ENCODE measurements at regions not wholly inside any gene's neighbourhood (a gene's known extent, or its start where the extent isn't known, plus 50 kb on each side); places are given as distances from the start of the nearest gene placed in this dataset.

DNA sequence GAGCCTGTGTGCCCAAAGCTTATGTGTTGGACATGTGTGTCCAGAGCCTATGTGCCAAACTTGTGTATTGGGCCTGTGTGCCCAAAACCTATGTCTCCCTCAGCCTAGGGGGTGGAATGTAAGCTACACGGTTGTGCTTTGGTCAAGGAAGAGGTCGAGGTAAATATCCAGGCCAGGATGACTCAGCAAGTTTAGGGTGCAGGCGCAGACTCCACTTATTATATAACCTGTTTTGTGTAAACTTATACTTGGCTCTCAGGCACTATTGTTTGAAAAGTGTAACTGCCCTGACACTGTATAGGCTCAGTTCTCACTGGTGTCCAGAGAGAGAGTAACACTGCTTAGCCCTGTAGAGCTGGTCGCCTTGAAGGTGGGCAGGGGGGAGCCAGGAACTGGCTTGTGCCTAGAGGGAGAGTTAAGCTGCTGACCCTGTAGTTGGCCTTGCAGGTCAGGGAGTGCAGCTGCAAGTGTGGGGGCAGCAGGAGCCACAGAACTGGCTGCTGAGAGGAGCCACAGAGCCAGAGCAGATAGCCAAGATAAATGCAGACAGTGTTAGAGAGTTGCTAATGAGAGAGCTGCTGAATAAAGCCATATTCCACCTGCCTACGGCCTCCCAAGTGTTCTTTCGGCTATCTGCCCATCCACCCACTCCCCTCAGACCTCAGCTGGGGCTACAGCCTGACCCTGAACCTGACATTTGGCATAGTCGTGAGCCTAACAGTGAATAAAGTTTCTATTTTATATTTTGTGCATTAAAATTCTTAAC is 517.2 kb upstream of the SLITRK1 start:
- no peak for DNase-seq

DNA sequence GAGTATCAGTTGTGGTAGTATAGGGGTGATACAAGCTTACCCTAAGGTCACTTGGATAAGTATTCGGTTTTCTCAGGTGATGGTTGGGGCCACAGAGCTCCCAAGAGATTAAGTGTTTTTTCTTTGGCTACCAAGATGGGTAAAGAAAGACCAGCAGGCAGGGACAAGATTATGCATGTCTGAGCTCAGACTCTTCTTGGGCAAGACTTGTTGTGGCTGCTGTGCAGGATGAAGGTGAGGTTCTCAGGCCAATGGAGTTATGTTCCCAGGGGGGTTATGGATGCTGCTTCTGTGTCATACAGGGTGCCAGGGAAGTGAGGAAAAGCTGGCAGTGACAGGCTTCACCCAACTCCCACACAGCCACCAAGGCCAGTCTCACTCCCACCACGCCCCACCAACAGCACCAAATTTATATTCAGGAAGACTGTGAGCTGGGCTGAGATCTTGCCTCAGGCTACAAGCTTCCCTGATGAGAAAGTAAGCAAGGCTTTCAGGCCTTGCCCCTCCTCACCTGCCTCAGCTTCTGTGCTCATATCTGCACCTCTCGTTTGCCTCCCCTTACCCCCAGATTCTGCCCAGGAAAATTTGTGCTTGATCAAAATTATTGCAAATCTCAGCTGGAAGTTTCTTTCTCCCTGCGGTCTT is 511.8 kb upstream of the SLITRK1 start:
- DNase-seq = no peak

DNA sequence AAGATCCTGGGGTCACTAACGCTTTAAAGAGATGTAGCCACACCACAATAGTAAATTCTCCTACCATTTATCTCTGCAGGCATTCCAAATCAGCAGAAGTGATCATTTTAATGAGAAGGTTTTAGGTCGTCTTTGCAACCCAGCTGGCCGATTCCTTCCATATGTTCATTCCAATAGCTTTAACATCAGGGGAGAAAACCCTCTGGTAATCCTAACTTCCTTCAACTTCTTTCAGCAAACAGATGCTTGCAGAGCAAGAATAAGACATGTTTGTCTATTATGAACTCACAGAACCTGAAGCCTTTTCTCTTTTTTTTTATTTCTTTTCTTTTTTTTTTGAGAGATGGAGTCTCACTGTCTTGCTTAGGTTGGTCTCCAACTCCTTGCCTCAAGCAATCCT is 498.6 kb upstream of the SLITRK1 start:
- no peak for DNase-seq

DNA sequence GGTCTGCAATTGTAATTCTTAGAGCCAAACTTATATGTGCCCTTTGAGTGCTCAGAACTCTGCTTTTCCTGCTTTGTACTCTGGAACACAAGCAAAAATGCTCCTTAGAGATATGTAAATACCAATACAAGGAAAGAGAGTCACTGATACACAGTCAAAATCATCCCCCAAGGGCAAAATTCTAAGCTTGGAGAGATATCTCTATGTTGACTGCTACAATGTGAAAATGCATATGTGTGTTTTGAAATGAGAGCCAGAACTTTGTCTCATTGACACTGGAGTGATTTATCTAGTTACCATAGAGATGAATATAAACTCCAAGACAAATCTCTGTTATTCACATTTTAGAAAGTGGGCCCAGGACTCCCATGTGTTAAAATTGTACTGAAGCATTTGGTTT is 494.8 kb upstream of the SLITRK1 start:
- DNase-seq = no peak

DNA sequence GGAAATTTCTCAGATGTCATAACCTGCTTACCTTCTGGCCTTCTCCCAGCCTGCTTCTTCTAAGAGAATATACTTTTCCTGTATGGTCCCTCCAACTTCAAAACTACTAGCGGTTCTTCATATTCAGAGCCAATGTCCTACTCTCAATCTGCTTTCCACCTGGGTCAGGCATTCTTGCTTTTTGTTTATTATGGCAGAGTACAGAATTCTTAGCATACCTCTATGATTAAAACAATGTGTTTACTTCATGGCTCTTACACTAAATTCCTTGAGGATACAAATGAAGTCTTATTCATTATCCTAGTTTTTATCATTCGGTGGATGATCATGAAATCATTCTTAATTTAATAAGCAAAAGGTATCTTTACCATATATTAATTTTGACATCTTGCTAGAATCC is 484.2 kb upstream of the SLITRK1 start:
- DNase-seq = no peak

DNA sequence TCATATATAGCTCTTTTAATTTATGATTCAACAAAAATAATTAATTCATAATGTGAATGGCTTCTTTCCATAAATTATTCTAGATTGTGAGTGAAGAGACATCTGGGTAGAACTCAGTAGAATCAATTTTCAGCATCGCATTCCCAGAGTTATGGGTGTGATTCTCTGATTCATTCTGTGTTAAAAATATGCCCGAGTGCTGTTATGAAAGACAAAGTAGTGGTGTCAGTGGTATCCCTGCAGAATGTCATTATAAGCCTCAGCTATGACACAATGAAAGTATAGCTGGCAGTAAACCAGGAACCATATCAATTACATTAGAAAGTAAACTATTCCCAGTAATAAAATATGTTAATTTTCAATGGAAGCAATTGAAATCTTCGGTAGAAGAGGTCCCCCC is 480.5 kb upstream of the SLITRK1 start:
- no peak for DNase-seq

DNA sequence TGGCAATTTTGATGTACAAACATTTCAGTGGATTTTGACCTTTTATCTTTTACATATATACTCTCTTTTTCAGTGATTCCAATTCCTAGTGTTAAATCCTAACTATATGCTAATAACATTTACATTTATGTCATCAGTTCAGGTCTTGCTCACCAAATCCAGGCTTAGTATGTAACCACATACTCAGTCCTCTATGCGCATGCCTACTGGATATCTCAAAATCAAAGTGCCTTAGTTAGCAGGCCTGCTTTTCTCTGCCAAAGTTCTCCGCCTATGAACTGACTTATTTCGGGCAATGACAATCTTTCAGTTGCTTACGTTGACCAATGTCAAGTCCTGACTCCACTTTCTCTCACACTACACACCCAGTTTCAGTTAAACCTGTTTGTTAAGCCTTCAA is 478.5 kb upstream of the SLITRK1 start:
- DNase-seq = no peak

DNA sequence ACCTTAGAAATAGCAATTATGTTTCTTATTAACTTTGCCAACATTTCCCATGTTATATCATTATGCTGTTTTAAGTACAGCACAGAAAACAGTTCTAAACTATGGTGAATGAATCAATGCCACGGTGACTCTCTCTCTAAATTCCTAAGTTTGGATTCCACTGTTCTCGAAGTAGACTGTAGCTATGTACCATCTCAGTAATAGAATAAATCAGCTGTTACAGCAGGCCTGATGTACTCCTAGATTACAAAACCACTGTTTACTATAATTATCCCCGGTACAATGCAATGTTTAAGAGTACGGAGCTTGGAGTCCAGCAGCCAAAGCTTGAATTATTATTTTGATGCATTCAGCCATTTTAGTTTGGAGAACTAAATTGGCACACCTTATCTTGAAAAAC is 476.3 kb upstream of the SLITRK1 start:
- DNase-seq = no peak

DNA sequence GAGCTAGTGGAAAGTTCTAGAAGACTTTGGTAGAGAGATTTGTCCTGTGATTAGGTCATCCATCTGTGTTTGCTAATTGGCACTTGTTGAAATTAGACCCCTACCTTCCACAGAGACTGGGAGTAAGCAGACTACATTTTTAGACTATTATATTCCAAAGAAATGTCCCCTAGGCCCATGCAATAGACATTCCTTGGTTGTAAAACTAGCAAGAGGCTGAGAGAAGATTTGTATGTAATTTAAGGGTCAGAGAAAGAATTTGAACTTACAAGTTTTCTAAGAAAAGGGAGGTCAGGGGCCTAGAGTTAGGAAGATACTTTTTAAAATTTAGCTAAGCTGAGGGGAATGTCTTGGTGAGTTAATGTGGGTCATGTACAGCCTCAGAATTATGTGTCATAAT is 470.7 kb upstream of the SLITRK1 start:
- DNase-seq = no peak

DNA sequence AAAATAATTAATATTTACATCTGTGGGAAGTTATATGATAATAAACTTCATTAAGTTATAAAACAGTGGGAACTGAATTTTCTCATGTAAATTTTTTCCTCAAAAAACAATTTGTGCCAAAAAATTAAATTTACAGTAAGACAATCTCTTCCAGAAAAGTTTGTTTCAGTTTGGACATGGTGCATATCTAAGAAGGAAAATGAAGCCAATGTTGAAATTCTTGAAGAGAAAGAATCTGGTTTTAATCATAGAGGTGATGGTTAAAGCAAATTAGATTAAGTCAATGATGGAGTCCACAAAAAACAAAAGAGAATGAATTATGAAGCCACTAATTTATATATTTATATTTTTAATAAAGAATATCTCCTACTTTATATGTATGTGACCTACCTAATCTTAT is 457.2 kb upstream of the SLITRK1 start:
- DNase-seq = no peak

DNA sequence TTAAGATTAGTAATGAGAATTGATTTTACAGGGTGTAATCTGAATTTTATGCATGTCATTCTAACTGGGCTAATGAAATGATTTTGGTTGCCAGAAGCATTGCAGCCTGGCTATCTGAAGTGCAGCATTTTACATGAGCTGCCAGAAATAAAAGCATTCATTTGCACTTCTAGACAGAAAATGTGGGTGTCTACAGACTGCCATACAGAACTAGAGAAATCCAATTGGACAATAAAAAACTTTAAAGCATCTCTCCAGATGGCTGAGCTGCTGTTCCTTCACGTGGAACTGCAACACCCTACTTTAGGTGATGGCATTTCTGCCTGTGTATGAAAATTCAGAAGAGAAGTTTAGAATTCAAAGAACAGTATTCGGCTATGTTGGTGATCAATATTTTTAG is 450.1 kb upstream of the SLITRK1 start:
- DNase-seq = no peak

DNA sequence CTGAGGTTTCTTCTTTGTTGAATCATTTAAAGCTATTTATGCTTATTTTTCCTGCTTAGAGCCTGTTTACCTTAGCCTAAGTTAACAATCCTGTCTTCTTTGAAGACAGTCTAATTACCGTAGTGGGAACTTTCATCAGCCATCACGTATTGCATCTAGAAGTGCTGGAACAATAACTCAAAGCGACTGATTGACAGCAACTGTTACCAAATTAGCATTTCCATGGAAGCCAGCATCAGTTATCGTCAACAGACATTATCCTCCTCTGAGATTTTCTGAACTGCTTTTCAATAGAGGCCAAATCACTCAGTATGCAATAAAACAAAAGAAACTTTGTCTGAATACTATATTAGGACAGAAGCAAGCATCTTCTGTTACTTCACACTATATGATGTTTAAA is 433.3 kb upstream of the SLITRK1 start:
- DNase-seq = no peak

DNA sequence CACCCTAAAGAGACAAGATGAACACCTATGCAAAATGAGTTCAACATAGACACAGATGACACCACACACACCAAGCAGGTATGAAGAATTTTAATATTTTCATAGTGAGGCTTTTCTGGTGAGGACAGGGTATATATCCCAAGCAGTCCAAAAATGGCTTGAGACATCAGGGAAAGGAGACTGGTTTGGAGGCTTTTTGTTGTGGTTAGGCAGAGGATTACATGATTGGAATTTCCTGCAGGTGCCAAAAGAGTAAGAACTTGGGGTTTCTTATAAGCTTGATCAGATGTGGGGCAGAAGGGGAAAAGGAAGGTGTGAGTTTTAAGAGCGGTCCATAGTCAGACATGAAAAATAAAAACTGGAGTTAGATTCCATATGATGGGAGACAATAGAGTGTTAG is 420.8 kb upstream of the SLITRK1 start:
- DNase-seq = no peak

DNA sequence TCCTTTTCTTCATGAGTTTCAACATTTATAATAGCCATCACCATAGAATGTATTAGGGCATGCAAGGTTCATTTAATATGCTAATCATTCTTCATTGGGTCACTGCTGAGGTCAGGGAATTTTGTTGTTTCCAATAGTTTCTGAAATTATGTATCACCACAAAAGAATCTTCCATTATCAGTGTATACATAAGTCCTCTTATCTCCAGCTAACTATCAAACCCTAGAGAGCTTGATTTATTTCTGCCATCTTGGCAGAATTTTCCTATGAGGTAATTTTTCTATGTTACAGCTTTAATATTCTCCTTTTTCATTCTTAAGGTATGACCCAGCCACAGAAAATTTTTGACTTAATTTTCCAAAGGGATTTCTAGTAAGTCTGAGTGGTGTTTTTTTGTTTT is 415.0 kb upstream of the SLITRK1 start:
- no peak for DNase-seq

DNA sequence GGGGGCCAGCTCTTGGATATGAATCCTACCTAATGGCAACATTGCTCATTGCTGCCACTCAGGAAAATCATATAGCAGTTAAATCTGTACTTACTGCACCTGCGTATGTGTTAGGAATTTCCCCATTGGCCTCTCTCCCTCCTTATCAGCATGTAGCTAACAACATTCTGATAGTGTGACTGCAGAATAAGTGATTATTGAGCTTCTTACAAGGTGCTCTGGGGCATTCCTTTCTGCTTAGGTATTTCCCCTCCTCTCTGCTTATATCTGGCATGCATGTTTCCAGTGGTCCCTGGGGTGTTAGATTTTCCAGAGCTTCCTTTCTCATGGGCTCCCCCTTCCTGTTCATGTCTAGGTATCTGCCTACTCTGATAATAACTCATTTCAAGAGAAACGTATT is 414.1 kb upstream of the SLITRK1 start:
- no peak for DNase-seq

DNA sequence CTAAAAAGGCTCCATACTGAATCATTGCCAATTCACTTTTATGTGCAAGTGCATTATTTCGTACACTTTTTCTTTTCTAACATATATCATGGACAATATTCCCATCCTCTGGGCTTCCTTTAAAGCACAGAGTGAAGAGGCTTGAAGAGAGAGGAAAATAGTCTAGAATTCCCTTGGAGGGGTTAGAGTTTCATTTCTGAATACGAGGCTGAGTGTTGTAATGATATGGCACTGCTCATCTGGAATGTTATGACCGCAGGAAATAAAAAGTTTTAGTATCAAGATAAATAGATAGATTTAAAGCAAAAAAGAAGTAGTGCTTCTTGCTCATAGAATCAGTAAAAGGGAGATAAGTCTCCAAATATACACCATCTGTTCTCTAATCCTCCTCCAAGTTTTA is 412.3 kb upstream of the SLITRK1 start:
- DNase-seq = no peak

DNA sequence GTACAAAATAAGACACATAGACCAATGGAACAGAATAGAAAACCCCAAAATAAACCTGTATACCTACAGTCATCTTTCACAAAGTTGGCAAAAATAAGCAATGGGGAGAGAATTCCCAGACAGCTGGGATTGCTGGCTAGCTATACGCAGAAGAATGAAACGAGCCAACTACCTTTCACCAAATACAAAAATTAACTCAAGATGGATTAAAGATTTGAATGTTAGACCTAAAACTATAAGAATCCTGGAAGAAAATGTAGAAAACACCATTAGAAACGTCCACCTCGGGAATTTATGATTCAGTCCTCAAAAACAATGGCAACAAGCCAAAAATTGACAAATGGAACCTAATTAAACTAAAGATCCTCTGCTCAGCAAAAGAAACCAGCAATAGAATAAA is 408.1 kb upstream of the SLITRK1 start:
- DNase-seq = no peak

DNA sequence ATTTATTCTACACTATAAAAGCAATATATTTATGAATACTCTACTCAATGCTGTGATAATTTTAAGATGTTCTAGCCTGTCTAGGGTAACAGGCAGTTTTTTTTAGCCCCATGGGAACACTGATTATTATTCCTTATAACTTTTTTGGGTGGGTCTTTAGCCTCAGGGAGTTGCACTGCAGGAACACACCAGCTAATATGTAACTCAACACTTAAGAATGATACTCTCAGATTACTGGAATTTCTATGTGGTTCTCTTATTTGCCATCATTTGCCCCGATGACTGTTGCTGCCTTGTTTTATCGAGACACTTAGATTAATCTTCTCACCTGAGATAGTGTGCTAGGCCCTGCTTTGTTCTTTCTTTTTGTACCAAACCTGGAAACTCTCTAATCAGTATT is 396.9 kb upstream of the SLITRK1 start:
- DNase-seq = no peak

DNA sequence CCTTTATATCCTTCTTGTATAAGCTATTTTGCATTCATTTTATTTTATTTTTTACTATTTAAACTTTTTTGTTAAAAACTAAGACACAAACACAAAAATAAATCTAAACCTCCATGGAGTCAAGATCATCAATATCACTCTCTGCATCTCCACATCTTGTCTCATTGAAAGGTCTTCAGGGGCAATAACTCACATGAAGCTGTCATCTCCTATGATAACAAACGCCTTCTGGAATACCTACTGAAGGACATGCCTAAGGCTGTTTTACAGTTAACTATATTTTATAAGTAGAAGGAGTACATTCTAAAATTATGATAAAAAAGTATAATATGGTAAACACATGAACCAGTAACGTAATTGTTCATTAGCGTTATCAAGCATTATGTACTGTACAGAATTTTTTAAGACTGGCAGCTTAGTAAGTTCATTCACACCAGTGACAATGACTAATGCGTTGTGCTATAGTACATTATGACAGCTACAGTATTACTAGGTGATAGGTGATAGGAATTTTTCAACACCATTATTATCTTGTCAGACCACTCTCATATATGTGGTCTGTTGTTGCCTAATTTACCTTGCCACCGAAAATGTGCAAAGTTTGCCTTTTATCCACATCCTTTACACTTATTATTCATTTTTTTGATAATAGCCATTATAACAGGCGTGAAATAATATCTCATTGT is 390.7 kb upstream of the SLITRK1 start:
- DNase-seq = no peak

DNA sequence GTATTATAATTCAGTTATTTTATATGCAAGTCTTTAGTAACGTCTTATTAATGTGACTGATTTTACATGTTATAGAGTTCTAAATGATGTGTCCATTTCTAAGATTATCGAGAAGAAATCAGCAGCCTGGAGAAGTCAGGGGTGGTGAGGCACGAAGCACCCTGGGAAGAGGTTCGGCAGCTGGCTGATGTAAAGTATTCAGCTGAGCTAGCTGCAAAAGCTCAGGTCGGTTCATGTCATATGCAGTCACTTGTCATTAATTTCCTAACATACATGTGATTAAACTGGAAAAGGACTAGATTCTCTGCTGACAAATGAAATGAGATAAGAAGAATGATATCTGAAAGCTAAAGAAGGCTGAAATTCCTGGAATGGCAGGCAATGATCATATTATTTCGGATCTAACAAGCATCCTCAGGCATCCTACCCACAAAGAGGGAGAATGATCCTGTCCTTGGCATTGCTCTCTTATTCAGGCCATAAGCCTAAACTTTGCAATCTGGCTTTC is 383.0 kb upstream of the SLITRK1 start:
- DNase-seq = no peak

DNA sequence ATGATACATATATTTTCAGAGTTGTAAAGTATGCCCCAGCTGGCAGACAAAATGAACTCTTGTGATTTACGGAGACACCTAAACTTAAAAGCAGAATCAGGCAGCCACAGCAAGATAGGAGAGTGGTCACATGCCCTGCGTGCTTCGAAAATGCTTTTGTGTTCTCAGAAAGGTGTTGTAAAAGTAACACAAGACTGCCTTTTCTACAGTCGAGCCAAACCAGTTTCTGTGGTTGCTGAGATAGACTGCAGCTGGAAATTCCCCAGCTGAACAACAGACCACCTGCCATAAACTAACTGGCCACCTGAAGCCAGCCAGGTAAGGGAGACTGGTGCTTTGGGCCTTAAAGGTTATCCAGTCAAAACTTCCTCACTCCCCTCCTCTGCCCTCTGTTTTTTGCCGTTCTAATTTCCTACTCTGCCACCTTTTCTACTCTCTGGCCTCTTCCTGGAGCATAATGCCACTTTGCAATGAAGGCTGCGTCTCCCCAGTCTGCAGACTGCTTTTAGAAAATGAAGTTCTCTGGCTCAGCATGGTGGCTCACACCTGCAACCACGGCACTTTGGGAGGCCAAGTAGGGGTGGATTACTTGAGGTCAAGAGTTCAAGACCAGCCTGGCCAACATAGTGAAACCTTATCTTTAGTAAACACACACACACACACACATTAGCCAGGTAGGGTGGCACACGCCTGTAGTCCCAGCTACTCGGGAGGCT is 381.2 kb upstream of the SLITRK1 start:
- DNase-seq = no peak

DNA sequence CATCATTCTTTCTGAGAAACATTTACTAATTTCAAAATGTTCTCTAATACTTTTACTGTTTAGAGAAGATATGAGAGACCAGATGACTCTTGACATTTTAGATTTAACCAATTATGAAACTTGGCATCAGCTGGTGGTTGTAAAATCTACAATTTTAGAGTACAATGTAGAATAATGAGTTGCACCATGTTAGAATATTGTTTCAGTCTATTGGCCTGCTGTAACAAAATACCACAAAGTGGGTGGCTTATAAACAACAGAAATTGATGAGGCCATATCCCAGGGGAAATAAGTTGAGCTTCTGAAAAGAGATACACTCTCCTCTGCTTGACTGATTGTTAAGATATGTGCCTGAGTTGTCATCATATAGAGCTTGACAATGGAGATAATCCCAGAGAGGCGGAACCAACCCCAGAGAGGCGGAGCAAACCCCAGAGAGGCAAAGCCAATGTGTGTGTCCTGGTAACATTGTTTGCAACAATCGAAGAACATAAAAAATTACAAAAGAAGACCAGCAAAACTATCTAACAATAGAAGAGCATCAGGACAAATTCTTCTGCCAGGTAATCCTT is 373.0 kb upstream of the SLITRK1 start:
- no peak for DNase-seq

DNA sequence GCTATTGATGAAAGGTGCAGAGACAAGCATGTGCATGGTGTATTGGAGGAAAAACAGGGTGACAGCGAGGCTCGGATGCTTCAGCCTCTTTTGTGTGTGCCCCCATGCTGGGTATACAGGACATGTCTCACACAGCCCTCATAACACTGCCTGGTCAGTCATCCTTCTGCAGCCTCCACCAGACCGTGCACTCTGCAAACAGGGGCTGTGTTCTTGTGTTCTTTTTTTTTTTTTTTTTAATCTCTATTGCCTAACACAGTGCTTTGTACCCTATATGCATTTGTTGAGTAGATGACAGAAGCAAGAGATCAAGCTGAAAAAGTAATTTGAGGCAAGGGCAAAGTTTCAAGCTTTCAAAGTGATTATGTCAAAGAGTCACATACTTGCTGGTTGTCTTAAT is 367.2 kb upstream of the SLITRK1 start:
- no peak for DNase-seq
